Osteocyte (in vitro differentiated cells): ENCODE measurements at regions not wholly inside any gene's neighbourhood (a gene's known extent, or its start where the extent isn't known, plus 50 kb on each side); places are given as distances from the start of the nearest gene placed in this dataset.

Experiments
- DNase-seq: peaks from one replicate; pipeline ENCODE4 v3.0.0; 2021; ENCODE audit warnings: mixed read lengths; ENCODE audit not compliant: unreplicated experiment; ENCODE audit errors: extremely low spot score
- H3K27ac Mint-ChIP-seq: one replicate; pipeline ENCODE4 v1.8.0; 2021; ENCODE audit warnings: mild to moderate bottlenecking, mixed read lengths; ENCODE audit not compliant: unreplicated experiment
- H3K27me3 Mint-ChIP-seq: one replicate; pipeline ENCODE4 v1.8.0; 2021; ENCODE audit warnings: mixed read lengths; ENCODE audit not compliant: unreplicated experiment
- H3K36me3 Mint-ChIP-seq: one replicate; pipeline ENCODE4 v1.8.0; 2021; ENCODE audit warnings: mixed read lengths; ENCODE audit not compliant: unreplicated experiment
- H3K4me1 Mint-ChIP-seq: one replicate; pipeline ENCODE4 v1.8.0; 2021; ENCODE audit warnings: mixed read lengths; ENCODE audit not compliant: unreplicated experiment
- H3K4me3 Mint-ChIP-seq: one replicate; pipeline ENCODE4 v1.8.0; 2021; ENCODE audit warnings: mild to moderate bottlenecking, moderate library complexity, mixed read lengths; ENCODE audit not compliant: unreplicated experiment
- H3K9me3 Mint-ChIP-seq: one replicate; pipeline ENCODE4 v1.8.0; 2021; ENCODE audit warnings: mixed read lengths; ENCODE audit not compliant: unreplicated experiment
- CTCF ChIP-seq: fragments of 200-600 bp; sonication (generic); IDR thresholded peaks from 2 replicates; pipeline ENCODE4 v1.5.0; 2021; ENCODE audit warnings: antibody characterized with exemption, mild to moderate bottlenecking, moderate library complexity

- Mint-ChIP-seq H3K4me3 (no peak overlapping the region), H3K9me3 (no peaks in the 10 kb centered on the region), H3K27me3 (peaks cover 2% of the 10 kb centered on the region), H3K4me1 (no peaks in the 10 kb centered on the region), H3K36me3 (no peaks in the 10 kb centered on the region), H3K27ac (no peak overlapping the region)
- TF ChIP-seq CTCF = no peak
- no peak for DNase-seq
These were observed 60.2 kb upstream of the HUWE1 start for GRCh38 chrX:53746718-53747117.

GRCh38 chrX:53743244-53743643 is 56.7 kb upstream of the HUWE1 start:
- no peak for DNase-seq
- H3K27ac Mint-ChIP-seq = no peak overlapping the region
- no peaks in the 10 kb centered on the region for H3K4me1 Mint-ChIP-seq
- H3K27me3 Mint-ChIP-seq = peaks cover 12% of the 10 kb centered on the region
- peaks cover 10% of the 10 kb centered on the region for H3K9me3 Mint-ChIP-seq
- no peaks in the 10 kb centered on the region for H3K36me3 Mint-ChIP-seq
- no peak for TF ChIP-seq CTCF
- H3K4me3 Mint-ChIP-seq = no peak overlapping the region

- Mint-ChIP-seq H3K9me3 (peaks cover 17% of the 10 kb centered on the region), H3K36me3 (no peaks in the 10 kb centered on the region), H3K27me3 (peaks cover 20% of the 10 kb centered on the region), H3K27ac (no peak overlapping the region), H3K4me1 (no peaks in the 10 kb centered on the region), H3K4me3 (no peak overlapping the region)
- TF ChIP-seq CTCF = no peak
- DNase-seq = no peak
These were observed 51.9 kb upstream of the HUWE1 start for GRCh38 chrX:53738370-53738906.
